DMS79 (cell line): ENCODE measurements at regions not wholly inside any gene's neighbourhood (a gene's known extent, or its start where the extent isn't known, plus 50 kb on each side); places are given as distances from the start of the nearest gene placed in this dataset.
"Not testable (repeated sequence)": the region's sequence is repeated elsewhere in the genome, so short reads cannot be mapped to it uniquely, and the experiment has no call there.

Source experiments
- DNase-seq: peaks from one replicate; lab custom pipeline; 2025; lab: John Stamatoyannopoulos, UW

DNA sequence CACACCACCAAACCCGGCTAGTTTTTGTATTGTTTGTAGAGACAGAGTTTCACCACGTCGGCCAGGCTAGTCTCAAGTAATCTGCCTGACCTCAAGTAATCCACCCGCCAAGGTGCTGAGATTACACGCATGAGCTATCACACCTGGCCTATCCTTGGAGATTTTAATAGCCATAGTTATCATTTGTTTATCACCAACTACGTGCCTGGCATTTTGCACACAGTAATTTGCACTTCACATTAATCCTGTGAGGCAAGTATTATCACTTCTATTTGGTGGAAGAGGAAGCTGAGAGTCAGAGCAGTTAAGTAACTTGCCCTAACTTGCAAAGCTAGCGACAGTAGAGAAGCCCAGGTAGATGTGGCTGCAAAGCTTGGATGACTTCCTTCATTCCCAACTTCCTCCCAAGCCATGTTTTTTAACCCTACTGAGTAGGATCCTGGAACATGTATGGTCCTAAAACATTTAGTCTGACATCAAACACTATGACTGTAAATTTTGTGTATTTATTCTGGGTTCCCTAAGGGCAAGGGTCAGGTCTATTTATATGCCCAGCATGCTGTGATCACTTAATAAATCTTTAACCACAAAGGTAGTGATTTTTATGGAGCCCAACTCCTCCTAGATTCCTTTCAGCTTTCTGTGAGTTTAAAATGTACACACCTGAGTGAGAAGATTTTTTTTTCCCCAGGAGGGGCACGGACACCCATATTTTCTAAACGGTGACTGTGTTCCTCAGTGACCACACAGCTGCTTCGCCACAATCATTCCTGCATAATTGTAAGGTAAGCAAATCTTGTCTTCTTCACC is 100.2 kb upstream of the RAI14 start:
- DNase-seq: peak; percentile 28

DNA sequence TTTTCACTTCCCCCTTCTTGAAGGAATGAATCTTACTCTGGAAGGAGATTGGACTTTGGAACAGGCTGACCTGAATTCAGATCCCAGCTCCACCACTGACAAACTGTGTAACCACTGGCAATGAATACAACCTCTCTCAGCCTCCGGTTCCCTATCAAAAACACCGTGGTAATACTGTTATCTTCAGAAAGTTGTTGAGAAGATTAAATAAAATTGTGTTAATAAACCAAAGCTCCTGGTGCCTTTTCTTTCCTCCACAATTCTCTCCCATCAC is 99.7 kb upstream of the RAI14 start:
- DNase-seq: no peak

DNA sequence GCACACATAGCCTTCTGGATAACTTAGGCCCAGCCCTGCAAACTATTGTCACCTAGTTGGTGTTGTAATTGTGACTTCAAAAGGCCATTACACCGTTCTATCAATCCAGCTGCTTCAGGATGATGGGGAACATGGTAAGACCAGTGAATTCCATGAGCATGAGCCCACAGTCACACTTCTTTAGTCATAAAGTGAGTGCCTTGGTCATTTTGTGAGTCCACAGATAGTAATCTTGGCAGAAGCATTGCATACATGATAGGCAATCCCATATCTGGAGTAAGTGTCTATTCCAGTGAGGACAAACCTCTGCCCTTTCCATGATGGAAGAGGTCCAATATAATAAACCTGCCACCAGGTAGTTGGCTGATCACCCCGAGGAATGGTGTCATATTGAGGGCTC is 94.5 kb upstream of the RAI14 start:
- not testable (repeated sequence) for DNase-seq

DNA sequence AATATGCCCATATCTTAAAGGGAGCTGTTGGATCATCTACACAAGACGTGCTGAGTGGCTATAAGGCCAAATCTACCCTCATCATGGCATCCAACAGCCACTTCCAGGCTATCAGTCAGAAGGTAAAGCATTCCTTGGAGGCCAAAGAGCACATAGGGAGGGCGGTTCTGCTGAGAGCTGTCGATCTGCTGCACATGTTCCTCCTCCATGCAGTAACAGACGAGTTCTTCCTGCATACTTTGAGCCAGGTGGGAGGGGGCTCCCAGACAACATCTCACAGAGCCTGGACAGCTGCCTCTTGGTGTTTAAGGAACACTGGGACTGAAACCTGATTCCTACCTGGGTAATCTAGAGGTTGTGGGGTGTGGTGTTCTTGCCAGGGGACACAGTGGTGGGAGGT is 93.3 kb upstream of the RAI14 start:
- DNase-seq: no peak

DNA sequence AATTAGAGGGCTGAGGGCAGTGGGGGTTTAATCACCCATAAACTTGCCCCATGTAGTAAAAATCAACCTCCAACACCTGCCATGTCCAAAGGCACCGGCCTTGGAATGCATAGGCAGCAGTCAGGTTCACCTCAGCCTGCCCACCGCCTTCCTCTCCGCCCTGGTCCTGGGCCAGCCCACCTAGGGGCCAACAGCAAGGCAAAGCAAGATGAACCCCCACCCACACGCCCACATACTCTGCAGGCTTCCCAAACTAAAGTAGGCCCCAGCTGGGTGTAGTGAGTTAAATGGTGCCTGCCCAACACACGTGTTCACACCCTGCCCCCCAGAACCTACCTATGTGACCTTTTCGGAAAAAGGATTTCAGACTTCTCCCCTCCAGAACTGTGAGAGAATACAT is 92.9 kb upstream of the RAI14 start:
- DNase-seq: no peak

DNA sequence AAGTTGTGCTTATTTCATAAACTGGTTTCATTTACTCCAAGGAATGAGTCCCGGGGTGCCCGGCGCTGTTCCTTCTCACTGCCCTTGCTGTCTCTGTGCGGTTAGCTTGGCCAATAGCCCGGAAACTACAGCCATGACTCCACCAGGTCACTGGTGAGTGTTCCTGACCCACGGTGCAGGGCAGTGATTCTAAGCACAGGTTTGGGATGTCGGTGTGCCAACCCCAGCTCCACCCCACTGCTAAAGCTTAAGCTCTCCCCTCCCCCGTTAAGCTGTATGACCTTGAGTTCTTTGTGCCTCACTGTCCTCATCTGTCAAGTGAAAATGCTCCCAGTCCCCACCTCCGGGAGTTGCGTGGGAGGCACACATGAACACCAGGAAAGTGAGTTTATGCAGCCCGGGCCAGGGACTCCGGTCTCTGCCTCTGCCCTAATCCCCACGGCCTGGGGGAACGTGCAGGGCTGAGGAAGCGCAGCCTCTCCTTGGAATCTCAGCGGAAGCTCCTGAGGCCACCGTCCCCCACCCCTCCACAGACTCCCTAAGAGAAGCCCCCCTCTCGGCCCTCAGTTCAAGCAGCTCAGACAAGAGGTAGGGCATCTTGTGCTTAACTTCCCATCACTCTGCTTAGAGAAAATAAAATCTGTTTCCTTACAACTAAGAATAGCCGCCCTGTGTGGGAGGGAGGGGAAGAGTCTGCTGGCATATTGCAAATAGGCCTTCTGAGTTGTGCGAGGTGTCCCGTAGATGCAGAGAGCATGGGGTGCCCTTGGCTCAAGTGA is 92.0 kb upstream of the RAI14 start:
- no peak for DNase-seq

DNA sequence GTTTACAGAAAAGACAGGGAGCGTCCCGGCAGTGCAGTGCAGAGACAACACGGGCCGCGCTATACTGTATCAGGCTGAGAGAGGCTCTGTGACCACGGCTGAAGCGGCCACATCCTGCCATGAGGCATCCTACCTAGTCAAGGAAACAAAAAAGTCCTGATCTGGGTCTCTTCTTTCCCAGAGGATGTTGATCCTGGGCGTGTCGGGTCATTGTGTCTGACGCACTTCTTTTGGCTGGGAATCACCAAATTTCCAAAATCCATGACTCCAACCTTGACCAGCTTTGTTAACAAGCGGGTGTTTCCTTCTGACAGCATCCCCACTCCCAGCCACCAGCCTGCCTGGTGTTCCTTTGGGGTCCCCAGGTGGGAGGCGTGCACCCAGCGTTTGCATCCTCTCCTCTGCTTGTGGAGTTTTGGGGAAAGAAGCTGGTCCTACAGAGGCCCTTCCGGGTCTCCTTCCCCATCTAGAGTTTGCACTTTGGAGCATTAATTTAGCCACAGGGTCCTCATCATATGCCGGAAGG is 91.4 kb upstream of the RAI14 start:
- DNase-seq: no peak

DNA sequence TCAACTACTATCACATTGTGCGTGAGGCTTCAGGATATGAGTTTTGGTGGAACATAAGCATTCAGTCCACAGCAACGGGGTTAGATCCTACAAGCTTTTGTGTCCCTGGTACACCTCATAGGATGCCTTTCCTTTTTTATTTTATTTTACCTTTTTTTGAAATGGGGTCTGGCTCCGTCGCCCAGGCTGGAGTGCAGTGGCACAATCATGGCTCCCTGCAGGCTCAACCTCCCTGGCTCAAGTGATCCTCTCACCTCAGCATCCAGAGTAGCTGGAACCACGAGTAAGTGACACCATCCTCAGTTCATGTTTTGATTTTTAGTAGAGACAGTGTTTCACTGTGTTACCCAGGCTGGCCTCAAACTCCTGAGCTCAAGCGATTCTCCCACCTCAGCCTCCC is 86.0 kb upstream of the RAI14 start:
- no peak for DNase-seq

DNA sequence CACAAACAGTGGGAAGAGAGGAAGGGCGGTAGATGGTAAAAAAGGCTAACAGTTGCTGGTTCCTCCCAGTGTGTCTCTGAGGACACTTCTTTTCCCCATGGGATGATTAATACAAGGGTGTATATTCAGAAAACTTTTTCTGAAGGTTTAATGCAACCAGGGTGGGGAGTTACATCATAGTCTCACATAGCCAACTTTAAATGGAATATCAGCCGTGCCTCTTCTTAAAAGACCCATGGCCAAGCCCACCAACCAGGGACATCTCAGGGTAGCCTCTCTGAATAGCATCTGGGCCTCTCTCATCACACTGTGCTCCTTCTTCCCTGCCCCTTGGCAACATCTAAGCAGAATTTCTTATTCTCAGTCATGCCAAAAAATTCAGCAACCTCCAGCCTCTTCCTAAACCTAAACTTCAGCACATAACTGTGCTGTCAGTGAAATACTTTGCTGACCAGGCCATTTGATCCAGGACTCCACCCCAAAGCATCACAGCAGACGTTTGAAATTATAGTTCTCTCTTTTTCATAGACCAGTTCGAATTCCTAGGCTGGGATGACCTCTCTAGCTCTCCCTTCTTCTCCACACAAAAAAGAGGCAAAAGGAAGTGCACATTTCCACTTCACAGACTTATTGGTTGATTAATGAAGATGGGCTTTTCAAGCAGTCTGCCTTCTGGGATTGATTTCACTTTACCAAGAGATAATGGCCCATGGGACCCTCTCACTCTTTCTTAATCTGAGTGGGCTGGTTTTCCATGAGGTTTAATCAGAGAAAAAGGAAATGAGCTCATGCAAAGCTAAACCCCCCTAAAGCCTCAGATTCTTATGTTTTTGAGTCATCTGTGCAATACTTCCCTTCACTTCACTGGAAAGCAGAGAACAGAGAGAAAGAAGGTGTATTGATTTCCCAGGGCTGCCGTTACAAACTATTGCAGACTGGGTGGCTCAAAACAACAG is 85.1 kb upstream of the RAI14 start:
- no peak for DNase-seq

DNA sequence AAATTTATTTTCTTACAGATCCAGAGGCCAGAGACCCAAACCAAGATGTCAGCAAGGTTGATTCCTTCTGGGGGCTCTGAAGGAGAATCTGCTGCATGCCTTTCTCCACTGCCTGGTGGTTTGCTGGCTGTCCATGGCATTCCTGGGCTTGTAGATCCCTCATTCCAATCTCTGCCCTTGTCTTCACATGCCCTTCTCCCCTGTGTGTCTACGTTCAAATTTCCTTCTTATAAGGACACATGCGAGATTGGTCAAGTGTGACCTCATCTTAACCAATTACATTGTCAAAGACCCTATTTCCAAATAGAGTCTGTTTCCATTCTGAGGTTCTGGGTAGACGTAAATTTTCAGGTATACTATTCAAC is 84.5 kb upstream of the RAI14 start:
- no peak for DNase-seq

DNA sequence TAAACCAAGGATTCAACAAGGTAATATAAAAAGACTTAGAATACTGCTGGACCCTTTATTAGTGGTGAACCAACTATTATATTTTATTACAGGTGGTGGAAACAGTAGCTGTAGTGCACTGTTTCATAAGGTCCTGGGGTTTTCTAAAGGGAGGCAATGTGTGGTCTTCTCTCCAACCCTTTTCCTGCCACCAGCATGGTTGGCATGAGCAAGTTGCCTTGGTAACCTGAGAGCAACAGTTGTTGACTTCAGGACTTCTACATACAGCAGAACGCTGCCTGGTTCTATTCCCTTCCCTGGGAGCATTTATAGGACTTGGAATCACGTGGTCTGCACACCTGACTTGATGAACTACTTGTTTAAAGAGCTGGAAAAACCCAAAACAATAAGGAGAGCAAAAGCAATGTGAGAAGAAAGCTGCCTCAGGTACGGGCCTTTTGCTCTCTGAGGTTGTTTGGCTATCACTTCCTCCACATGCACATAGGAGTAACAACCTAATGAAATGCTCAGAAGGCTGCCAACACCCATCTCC is 81.1 kb upstream of the RAI14 start:
- no peak for DNase-seq

DNA sequence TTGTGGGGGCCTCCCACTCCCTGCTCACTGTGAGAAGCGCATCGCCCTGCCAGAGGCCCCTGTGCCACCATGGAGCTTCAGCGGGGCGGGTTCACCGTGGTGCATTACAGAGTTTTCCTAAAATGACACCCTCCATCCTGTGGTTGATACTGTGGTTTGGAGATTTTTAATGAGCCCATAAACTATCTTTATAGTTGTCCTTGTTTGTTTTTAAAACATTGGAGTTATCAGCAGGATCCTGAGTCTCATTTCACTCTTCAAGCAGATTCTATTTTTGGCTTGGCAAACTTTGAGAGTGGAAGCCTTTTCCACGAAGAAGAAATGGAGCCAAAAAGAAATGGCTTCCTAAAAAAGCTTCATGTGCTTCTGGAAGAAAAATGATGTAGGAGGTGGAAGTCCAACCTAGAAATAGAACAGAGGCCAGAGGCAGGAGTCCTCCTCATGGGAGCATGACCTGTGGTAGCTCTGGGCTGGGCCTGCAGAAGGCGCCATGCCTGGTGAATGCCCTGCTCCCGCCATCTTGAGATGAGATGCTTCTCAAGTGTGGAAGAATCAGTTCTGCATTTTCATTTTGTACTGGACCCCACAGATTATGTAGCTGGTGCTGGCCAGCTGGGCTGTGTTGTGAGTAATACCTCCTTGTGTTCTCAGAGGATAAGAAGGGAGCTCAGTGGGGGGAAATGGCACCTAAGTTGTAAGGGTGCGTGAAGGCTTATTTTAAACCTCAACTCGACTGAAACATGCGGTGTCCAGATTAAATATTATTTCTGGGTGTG is 79.0 kb upstream of the RAI14 start:
- no peak for DNase-seq

DNA sequence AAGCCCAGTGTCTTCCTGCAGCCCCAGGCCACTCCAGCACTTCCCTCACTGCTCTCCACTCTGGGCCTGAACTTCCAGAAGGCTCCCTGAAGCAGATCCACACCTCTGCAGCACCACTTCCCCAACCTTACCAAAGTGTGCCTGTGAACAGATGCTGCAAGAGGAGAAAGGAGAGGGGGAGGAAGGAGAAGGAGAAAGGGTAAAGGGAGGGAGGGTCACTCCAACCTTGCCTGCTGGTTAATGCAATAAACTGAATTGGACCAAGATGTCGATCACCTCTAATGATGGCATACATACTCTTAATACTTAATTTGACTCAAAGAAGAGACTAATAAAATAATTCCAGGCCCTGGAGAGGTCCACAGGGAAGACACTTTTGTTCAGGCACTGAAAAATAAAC is 77.2 kb upstream of the RAI14 start:
- DNase-seq: no peak

DNA sequence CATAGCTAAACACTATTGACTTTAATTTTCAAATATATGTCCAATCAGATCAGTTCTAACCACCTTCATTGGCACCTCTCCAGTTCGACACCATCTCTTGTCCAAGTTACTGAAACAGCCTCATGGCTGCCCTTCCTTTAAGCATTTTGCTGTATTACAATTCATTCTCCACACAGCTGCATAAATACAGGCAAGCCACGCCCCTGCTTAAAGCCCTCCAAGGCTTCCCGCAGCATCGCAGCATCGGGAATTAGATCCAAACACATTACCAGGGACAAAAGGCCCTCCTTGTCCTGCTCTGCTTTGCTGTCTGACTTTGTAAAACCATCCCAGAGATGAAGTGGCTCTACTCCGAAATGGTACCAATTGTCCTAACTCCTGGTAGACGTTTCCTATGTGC is 75.1 kb upstream of the RAI14 start:
- no peak for DNase-seq

DNA sequence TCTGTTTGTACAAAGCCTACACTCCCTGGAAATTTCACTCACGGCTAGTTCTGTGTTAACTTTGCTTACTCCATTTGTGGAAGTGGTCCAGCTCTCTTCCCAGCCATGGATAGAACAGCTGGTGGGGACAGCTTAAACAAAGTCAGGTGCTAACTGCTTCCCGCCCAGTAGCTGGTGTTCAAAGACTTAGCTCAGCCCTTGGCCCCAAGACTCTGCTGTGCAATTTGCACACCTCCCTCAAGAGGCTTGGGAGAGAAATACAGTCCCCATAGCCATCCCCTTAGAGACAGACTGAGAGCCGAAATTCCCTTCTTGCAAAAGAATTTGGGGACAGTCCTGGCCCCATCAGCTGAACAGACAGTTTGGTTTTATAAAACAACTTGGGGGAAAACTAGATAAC is 73.8 kb upstream of the RAI14 start:
- no peak for DNase-seq

DNA sequence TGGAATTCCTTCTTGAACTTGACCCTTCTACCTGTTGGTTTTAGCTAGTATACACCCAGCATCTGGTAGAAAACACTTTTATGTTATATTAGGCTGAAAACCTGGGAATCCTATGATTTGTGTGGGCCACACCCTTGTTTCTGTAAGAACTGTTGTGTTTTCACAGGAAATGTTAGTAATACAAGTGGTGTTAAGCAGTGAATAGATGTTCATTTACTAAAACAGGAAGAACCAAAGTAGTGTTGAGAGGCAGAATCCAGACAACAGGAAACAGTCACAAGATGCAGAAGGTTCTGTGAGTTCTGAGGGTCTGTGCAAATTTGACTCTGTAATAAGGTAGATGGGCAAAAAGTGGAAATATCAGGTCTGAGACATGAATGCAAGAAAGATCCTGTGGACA is 73.0 kb upstream of the RAI14 start:
- no peak for DNase-seq

DNA sequence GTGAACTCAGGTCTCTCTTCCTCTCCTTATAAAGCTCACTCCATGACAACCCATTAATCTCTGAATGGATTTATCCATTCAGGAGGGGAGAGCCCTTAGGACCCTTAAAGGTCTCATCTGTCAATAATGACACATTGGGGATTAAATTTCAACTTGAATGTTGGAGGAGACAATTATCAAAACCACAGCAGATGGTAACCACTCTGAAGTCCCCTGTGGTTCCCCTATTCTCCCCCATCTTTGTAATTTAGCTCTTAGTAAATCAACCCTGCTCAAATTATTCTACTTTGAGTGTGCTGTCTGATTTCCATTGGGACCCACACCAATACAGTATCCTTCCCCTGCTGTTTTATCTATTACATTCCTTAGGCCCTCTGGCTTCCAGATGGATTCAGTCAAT is 72.0 kb upstream of the RAI14 start:
- DNase-seq: no peak

DNA sequence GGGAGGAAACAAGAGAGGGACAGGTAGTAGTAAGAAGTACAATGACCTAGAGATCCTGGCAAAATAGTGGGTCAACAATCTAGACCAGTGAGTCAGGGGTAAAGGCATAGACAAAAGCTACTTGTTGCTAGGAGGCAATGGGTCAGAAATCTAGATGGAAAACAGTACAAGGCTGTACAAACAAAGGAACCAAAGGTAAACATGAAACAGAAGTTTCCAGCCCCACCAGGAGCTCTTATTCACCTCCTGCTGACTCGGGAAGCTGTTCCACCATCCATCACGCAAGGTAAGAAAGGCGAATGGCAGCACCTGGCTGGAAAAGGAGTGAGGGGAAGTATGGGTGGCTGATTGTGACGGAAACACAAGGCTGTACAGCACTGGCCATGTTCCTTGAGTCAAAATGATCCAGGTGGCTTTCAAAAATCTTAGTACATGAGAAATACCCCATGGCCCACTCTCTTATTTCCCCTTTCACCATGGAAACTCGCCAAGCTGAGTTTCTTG is 70.5 kb upstream of the RAI14 start:
- DNase-seq: no peak

DNA sequence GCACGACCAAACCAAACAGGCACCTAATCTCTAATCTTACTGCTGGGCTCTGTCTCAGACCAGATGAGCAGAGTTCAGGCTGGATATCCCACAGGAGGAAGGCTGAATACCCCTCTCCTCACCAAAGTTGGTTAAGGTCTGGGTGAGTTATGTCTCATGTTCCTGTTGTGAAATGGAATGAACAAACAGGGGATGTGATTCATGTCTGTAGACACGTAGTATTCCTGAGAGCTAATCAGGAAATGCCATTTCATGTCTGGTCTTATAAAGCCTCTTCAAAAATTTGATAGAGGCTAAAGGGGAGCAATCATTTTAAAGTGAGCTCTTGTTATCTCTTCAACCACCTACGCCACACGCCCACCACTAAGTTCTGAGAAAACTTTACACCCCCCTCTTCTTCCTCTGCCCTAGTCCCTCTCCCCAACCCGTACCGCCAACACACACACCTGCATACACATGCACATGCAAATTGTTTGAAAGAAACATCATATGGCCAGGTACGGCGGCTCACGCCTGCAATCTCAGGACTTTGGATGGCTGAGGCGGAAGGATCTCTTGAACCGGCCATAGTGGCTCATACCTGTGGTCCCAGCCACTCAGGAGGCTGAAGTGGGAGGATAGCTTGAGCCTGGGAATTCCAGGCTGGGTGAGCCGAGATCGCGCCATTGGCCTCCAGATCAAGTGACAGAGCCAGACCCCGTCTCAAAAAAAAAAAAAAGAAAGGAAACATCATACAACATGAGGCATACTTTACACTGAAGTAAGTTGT is 69.8 kb upstream of the RAI14 start:
- no peak for DNase-seq
